Vagina (tissue), 2 donors: ENCODE measurements at regions not wholly inside any gene's neighbourhood (a gene's known extent, or its start where the extent isn't known, plus 50 kb on each side); places are given as distances from the start of the nearest gene placed in this dataset.

ENCODE experiments used
- POLR2A ChIP-seq, 2 donors: fragments of 450-650 bp; IDR thresholded peaks; one replicate each; pipeline ENCODE4 v1.6.1; 2017; ENCODE audit warnings: antibody characterized with exemption in 2 of 2, mild to moderate bottlenecking in 2 of 2, moderate library complexity in 2 of 2
- TF ChIP-seq, protein P1 (sequence below), 3 experiments: fragments of 450-650 bp in 2 of 3; fragments of 200-600 bp in 1 of 3; sonication (generic) in 1 of 3; IDR thresholded peaks; one replicate each; pipeline ENCODE4 v1.5.1; 2017 to 2019; ENCODE audit warnings: antibody characterized with exemption in 3 of 3, mild to moderate bottlenecking in 2 of 3, moderate library complexity in 2 of 3

DNA sequence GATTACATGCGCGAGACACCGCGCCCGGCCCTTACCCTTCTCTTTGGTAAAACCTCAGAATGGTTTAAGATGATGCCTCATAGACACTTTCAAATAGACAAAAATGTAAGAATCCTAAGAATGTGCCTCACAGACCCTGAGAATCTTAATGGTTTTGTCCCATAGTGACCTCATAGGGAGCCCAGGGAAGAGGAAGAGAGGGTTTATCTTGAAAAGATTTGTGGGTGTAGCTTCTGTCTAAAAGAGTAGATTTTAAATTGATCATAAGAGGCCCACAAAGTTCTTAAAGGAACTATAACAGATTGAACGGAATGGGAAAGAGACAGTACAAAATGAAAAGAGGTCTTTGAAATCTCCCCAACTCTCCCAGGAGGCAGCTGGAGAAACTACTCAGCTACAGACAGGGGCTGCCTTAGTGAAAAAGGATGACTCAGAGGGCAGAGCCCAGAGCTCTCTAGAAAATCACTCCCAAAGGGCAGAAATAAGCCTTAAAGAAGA lies 220.6 kb downstream of the ADRA2A start:
- TF ChIP-seq, protein P1, sequence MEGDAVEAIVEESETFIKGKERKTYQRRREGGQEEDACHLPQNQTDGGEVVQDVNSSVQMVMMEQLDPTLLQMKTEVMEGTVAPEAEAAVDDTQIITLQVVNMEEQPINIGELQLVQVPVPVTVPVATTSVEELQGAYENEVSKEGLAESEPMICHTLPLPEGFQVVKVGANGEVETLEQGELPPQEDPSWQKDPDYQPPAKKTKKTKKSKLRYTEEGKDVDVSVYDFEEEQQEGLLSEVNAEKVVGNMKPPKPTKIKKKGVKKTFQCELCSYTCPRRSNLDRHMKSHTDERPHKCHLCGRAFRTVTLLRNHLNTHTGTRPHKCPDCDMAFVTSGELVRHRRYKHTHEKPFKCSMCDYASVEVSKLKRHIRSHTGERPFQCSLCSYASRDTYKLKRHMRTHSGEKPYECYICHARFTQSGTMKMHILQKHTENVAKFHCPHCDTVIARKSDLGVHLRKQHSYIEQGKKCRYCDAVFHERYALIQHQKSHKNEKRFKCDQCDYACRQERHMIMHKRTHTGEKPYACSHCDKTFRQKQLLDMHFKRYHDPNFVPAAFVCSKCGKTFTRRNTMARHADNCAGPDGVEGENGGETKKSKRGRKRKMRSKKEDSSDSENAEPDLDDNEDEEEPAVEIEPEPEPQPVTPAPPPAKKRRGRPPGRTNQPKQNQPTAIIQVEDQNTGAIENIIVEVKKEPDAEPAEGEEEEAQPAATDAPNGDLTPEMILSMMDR (IDR thresholded peaks at IDR 0.05), result no peak
- no peak for TF ChIP-seq POLR2A (IDR thresholded peaks at IDR 0.05)
